K562 (cell line): ENCODE measurements at regions not wholly inside any gene's neighbourhood (a gene's known extent, or its start where the extent isn't known, plus 50 kb on each side); places are given as distances from the start of the nearest gene placed in this dataset.

Experiments used
- ATAC-seq: fragments of 200-7000 bp; cut with Tn5 transposase; 3 replicates; pipeline ENCODE4 v1.9.1; 2020; ENCODE audit warnings: moderate library complexity
- BruUV-seq: library from RNA; stranded (reverse); fragments of 400-500 nt; replicated peaks from 2 replicates; lab custom pipeline; 2021; lab: Mats Ljungman, UMichigan
- CTCF ChIA-PET: fragments of 300-600 bp; formaldehyde crosslinking; extraction: SDS; loops from one replicate; lab custom pipeline; 2021; ENCODE audit warnings: low intra/inter-chr PET ratio; lab: Yijun Ruan, JAX
- POLR2A ChIA-PET: fragments of 300-600, 350-650 bp; sonication (Branson Sonifier 250); formaldehyde crosslinking; extraction: SDS; loops from one replicate; lab custom pipeline; 2021; ENCODE audit warnings: antibody characterized with exemption, inconsistent platforms; lab: Yijun Ruan, JAX
- DNase-seq, 4 experiments: peaks; one replicate each; pipeline versions ENCODE4 v3.0.0 to v3.0.0-alpha.2; 2011 to 2018; ENCODE audit warnings: low spot score in 3 of 4, mixed read lengths in 3 of 4; ENCODE audit errors: extremely low read depth in 1 of 4
- FAIRE-seq: peaks from 2 replicates; lab custom pipeline; 2011; peaks lifted over from hg19 to GRCh38; lab: Jason Lieb, UNC
- H2AFZ ChIP-seq: 2 replicates; pipeline ENCODE4 v1.6.0; 2011; ENCODE audit warnings: low read depth, low read length, control low read depth, inconsistent platforms
- H3K27ac ChIP-seq: fragments of 200-600 bp; 3 replicates; pipeline ENCODE4 v1.8.0; 2011; ENCODE audit warnings: low read depth, mild to moderate bottlenecking, control low read depth, inconsistent platforms, low read length, moderate library complexity, mixed read lengths; ENCODE audit errors: extremely low read depth
- H3K27me3 ChIP-seq, 2 experiments: fragments of 300-600 bp in 1 of 2; 2 replicates in 1 of 2; 3 replicates in 1 of 2; pipeline versions ENCODE4 v1.6.0 to v1.8.0; 2011; ENCODE audit warnings: inconsistent platforms in 2 of 2, low read length in 2 of 2, mild to moderate bottlenecking in 1 of 2, mixed read lengths in 1 of 2, moderate library complexity in 1 of 2; ENCODE audit not compliant: control insufficient read depth in 2 of 2, insufficient read depth in 2 of 2
- H3K36me3 ChIP-seq: fragments of 300-600 bp; 3 replicates; pipeline ENCODE4 v1.8.0; 2011; ENCODE audit warnings: mild to moderate bottlenecking, low read length, inconsistent platforms; ENCODE audit not compliant: control insufficient read depth, insufficient read depth
- H3K4me1 ChIP-seq, 2 experiments: fragments of 200-600 bp in 1 of 2; replicated peaks in 1 of 2; 2 replicates in 1 of 2; 3 replicates in 1 of 2; pipeline versions ENCODE4 v1.5.1 to v1.8.0; 2011; ENCODE audit warnings: inconsistent platforms in 2 of 2, low read length in 2 of 2, mild to moderate bottlenecking in 1 of 2, mixed read lengths in 1 of 2, moderate library complexity in 1 of 2; ENCODE audit not compliant: control insufficient read depth in 2 of 2, insufficient read depth in 2 of 2
- H3K4me2 ChIP-seq: 2 replicates; pipeline ENCODE4 v1.6.1; 2011; ENCODE audit warnings: low read length, control low read depth, inconsistent platforms, mixed read lengths; ENCODE audit not compliant: insufficient read depth
- H3K4me3 ChIP-seq: fragments of 200-600 bp; sonication (generic), shearing (Covaris generic); 2 replicates; pipeline ENCODE4 v1.5.1; 2016; ENCODE audit warnings: control low read depth, inconsistent platforms
- H3K79me2 ChIP-seq: fragments of 200-600 bp; 3 replicates; pipeline ENCODE4 v1.8.0; 2011; ENCODE audit warnings: low read length, inconsistent platforms; ENCODE audit not compliant: control insufficient read depth, insufficient read depth
- H3K9ac ChIP-seq, 2 experiments: 2 replicates each; pipeline versions ENCODE4 v1.6.0 to v1.6.1; 2011; ENCODE audit warnings: low read depth in 2 of 2, low read length in 2 of 2, control low read depth in 1 of 2, inconsistent platforms in 1 of 2, mild to moderate bottlenecking in 1 of 2, mixed read lengths in 1 of 2; ENCODE audit not compliant: insufficient read depth in 1 of 2
- H3K9me1 ChIP-seq: one replicate; pipeline ENCODE4 v1.6.0; 2011; ENCODE audit warnings: inconsistent platforms, mild to moderate bottlenecking, low read length, moderate library complexity; ENCODE audit not compliant: control insufficient read depth, insufficient read depth
- H3K9me3 ChIP-seq: replicated peaks from 2 replicates; pipeline ENCODE4 v1.5.1; 2011; ENCODE audit warnings: low read depth, low read length, inconsistent platforms; ENCODE audit not compliant: control insufficient read depth, insufficient read depth
- H4K20me1 ChIP-seq: replicated peaks from 2 replicates; pipeline ENCODE4 v1.6.1; 2011; ENCODE audit warnings: low read length, inconsistent platforms, mixed read lengths; ENCODE audit not compliant: control insufficient read depth, insufficient read depth
- ARID1B ChIP-seq: fragments of 450-650 bp; IDR thresholded peaks from 2 replicates; pipeline ENCODE4 v1.6.1; 2016; ENCODE audit warnings: antibody characterized with exemption, mild to moderate bottlenecking, inconsistent platforms
- BCL6 ChIP-seq: fragments of 250-450 bp; sonication (Bioruptor Pico); IDR thresholded peaks from 2 replicates; pipeline ENCODE4 v1.4.0; 2020
- EGR1 ChIP-seq: fragments of 450-650 bp; conservative IDR thresholded peaks from 2 replicates; pipeline ENCODE4 v1.6.1; 2017; ENCODE audit warnings: mild to moderate bottlenecking
- GATAD2A ChIP-seq: fragments of 450-650 bp; IDR thresholded peaks from 2 replicates; pipeline ENCODE4 v1.6.1; 2017
- KAT2B ChIP-seq: IDR thresholded peaks from one replicate; pipeline ENCODE4 v1.6.1; 2012; ENCODE audit warnings: low read depth, mild to moderate bottlenecking, control low read depth, inconsistent platforms, low read length, moderate library complexity
- TARDBP ChIP-seq: fragments of 450-650 bp; IDR thresholded peaks from 2 replicates; pipeline ENCODE4 v1.6.1; 2016
- XRCC4 ChIP-seq: IDR thresholded peaks from one replicate; pipeline ENCODE4 v1.6.1; 2011; ENCODE audit not compliant: insufficient read depth, insufficient read length; ENCODE audit errors: extremely low read depth
- YY1 ChIP-seq, 3 experiments: IDR thresholded peaks; 2 replicates each; pipeline ENCODE4 v1.6.1; 2011; ENCODE audit warnings: low read length in 2 of 3, mild to moderate bottlenecking in 2 of 3, moderate library complexity in 2 of 3, borderline replicate concordance in 1 of 3, control low read depth in 1 of 3, low read depth in 1 of 3; ENCODE audit not compliant: insufficient read depth in 3 of 3, insufficient replicate concordance in 2 of 3, control insufficient read depth in 1 of 3, insufficient read length in 1 of 3; ENCODE audit errors: extremely low read depth in 1 of 3
- ZNF212 ChIP-seq: fragments of 450-650 bp; formaldehyde crosslinking; IDR thresholded peaks from 2 replicates; pipeline ENCODE4 v1.4.0; 2020; ENCODE audit warnings: mild to moderate bottlenecking
- ZNF436 ChIP-seq: fragments of 250-450, 450-650 bp; sonication (Bioruptor Pico); formaldehyde crosslinking; IDR thresholded peaks from 2 replicates; pipeline ENCODE4 v1.7.0; 2020; ENCODE audit warnings: mild to moderate bottlenecking
- WGBS: fragments of 100-300 bp; shearing (Covaris generic); methylation state at CpG from one replicate; pipeline ENCODE4 v1.1.6; 2016; ENCODE audit warnings: low coverage, mixed read lengths; ENCODE audit not compliant: insufficient coverage; ENCODE audit errors: missing lambda C conversion rate; 5-methylcytosine and 5-hydroxymethylcytosine counted together
- in situ Hi-C: fragments of 300-500 bp; cut with MboI; formaldehyde crosslinking; loops from 4 replicates; pipeline ENCODE4 v1.15.0; 2018; ENCODE audit warnings: inconsistent platforms, mixed read lengths
- intact Hi-C: fragments of 100-400 bp; cut with micrococcal nuclease; formaldehyde crosslinking; loops from 2 replicates; pipeline ENCODE4 v1.14.2; 2022
- TF ChIP-seq, protein P1 (sequence below), 2 experiments: fragments of 450-650 bp in 1 of 2; sonication (generic) in 1 of 2; formaldehyde crosslinking in 1 of 2; IDR thresholded peaks in 1 of 2; conservative IDR thresholded peaks in 1 of 2; 2 replicates each; pipeline versions ENCODE4 v1.6.1 to v1.8.1; 2016 to 2023; ENCODE audit warnings: mild to moderate bottlenecking in 2 of 2, moderate library complexity in 2 of 2, inconsistent platforms in 1 of 2, missing genetic modification reagents in 1 of 2

DNA sequence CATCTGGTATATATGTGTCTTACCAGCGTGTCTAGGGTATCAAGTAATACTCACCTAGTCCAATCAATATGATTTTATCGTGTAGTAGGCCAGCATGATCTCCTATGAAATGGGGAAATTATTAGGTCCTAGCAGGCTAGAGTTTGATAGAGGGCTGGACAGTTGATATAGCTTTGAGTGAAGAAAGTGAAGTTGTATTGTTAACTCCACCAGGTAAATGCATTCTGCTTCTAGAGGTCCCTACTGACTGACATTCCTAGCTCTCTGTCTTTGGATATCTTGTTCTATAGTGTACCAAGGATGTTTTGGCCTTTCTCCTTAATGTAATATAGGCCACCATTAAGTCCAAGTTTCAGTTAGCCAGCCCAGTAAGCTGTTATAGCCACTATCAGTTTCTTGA is 97.4 kb downstream of the EBNA1BP2 start:
- Histone ChIP-seq H3K9me1 (no peaks in the 10 kb centered on the region), H3K4me2 (no peak overlapping the region), H3K36me3 (no peaks in the 10 kb centered on the region), H3K4me3 (no peak overlapping the region), H2AFZ (no peak overlapping the region), H3K9ac (no peak overlapping the region), H3K9me3 (no peaks in the 10 kb centered on the region), H4K20me1 (no peaks in the 10 kb centered on the region), H3K27ac (no peak overlapping the region), H3K4me1 (peaks cover 14% of the 10 kb centered on the region in 2 experiments; a peak in 4 of 5 replicates), H3K79me2 (no peaks in the 10 kb centered on the region), H3K27me3 (no peaks in the 10 kb centered on the region)
- DNase-seq (no peak), ATAC-seq (no peak), FAIRE-seq (no peak)
- no peak for TF ChIP-seq XRCC4
- no peak for TF ChIP-seq ZNF436 (CRISPR knock-in tag)
- no peak for TF ChIP-seq BCL6 (CRISPR knock-in tag)
- TF ChIP-seq TARDBP = no peak
- TF ChIP-seq GATAD2A = no peak
- TF ChIP-seq YY1 (IDR thresholded peaks at IDR 0.05; ENCODE audit: borderline replicate concordance in 1 of 3, control insufficient read depth in 1 of 3, extremely low read depth in 1 of 3, insufficient read depth in 3 of 3, insufficient read length in 1 of 3, insufficient replicate concordance in 2 of 3, low read depth in 1 of 3, low read length in 2 of 3) = no peak
- TF ChIP-seq ZNF212 (CRISPR knock-in tag) = no peak
- TF ChIP-seq EGR1 = no peak
- no peak for TF ChIP-seq KAT2B
- no peak for TF ChIP-seq ARID1B
- TF ChIP-seq, protein P1, sequence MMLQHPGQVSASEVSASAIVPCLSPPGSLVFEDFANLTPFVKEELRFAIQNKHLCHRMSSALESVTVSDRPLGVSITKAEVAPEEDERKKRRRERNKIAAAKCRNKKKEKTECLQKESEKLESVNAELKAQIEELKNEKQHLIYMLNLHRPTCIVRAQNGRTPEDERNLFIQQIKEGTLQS (IDR thresholded peaks at IDR 0.05) = no peak
- TF ChIP-seq, protein P1 (CRISPR knock-in tag; conservative IDR thresholded peaks at IDR 0.05) = no peak
- 8% methylated on average over 2 of the region's 2 CpGs for WGBS
- ChIA-PET POLR2A (interaction anchor here (0.9 to 3.1 kb wide), 5 partner anchors 115 to 296 kb away, joined by 3 to 27 read pairs (median 9); no protein-coding TSS in a partner anchor), CTCF (interaction anchor here (1.4 to 5.3 kb wide), 6 partner anchors 144 to 497 kb away, joined by 5 to 65 read pairs (median 20); no protein-coding TSS in a partner anchor)
- intact Hi-C loops = loop anchor here (5.0 to 10.0 kb wide), 2 partner anchors 497 to 560 kb away; no protein-coding TSS in a partner anchor
- in situ Hi-C loops = loop anchor here (5.0 to 10.0 kb wide), 3 partner anchors 152 to 500 kb away; no protein-coding TSS in a partner anchor
- no TSS peak for BruUV-seq
